ENCODE measurements at regions not wholly inside any gene's neighbourhood (a gene's known extent, or its start where the extent isn't known, plus 50 kb on each side); places are given as distances from the start of the nearest gene placed in this dataset.

- TF ChIP-seq EP300 (IDR thresholded peaks at IDR 0.05; ENCODE audit: borderline replicate concordance) (no peak), TCF12 (IDR thresholded peaks at IDR 0.05; ENCODE audit: low read depth) (no peak), ZBTB7A (IDR thresholded peaks at IDR 0.05; ENCODE audit: low read depth) (no peak), YY1 (IDR thresholded peaks at IDR 0.05; ENCODE audit: low read depth) (no peak)
Measured at GRCh38 chr10:33938001-33938400, 603.5 kb upstream of the NRP1 start.
